GM12878 (cell line): ENCODE measurements at regions not wholly inside any gene's neighbourhood (a gene's known extent, or its start where the extent isn't known, plus 50 kb on each side); places are given as distances from the start of the nearest gene placed in this dataset.

Source experiments
- ZBTB11 ChIP-seq: fragments of 450-650 bp; formaldehyde crosslinking; IDR thresholded peaks from 2 replicates; pipeline ENCODE4 v1.5.0; 2022; ENCODE audit warnings: mild to moderate bottlenecking, missing genetic modification characterization
- ZSCAN29 ChIP-seq: fragments of 450-650 bp; IDR thresholded peaks from 2 replicates; pipeline ENCODE4 v1.6.1; 2017; ENCODE audit warnings: mild to moderate bottlenecking, moderate library complexity

- TF ChIP-seq ZSCAN29 (no peak), ZBTB11 (CRISPR knock-in tag) (no peak)
Observed at GRCh38 chr19:31506102-31506501, 156.9 kb upstream of the TSHZ3 start.
